Iris pigment epithelial cell (primary cell): ENCODE measurements at regions not wholly inside any gene's neighbourhood (a gene's known extent, or its start where the extent isn't known, plus 50 kb on each side); places are given as distances from the start of the nearest gene placed in this dataset.
"Not testable (repeated sequence)": the region's sequence is repeated elsewhere in the genome, so short reads cannot be mapped to it uniquely, and the experiment has no call there.

ENCODE experiments used
- DNase-seq: peaks from one replicate; pipeline ENCODE4 v3.0.0-alpha.2; 2011; ENCODE audit warnings: low read depth

DNA sequence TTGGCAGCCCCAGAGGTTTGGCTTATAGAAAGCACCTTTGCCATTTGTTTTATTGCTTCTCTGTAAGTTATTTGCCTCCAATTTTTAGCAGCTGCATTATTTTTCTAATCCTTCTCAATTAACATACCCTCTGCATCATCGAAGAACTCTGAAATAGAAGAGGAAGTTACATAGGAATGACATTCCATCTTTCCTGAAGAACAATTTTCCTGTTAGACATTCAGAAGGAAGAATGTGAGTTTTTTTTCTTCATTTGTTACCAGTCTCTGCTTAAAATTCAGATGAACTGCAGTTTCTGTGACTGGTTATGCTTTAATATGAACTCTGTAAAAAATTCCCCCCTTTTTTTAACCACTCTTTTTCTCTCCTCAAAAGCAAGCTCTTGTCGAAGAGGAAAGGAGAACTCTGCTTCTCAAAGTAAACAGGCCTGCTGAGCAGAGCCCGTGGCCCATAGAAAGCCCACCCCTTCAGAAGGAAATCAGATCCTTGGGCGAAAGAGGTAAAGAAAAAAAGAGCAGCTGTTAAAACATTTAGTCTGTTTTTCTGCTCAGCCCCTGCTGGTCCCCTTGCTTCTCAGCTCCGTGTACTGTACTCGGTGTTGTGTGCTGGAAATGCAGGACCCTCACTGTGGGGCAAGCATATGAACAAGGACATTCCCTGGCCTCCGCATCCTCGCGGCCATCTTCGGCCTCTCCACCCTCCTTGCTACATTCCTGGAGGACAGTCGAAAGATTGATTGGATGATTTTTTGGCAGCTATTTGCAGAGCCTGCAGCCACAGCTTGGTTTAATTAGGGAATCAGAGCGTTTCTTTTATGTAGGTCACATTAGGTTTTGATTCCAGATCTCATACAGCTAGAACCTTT, 164.4 kb upstream of the LRIG3 start:
- DNase-seq, result peak; percentile 63

DNA sequence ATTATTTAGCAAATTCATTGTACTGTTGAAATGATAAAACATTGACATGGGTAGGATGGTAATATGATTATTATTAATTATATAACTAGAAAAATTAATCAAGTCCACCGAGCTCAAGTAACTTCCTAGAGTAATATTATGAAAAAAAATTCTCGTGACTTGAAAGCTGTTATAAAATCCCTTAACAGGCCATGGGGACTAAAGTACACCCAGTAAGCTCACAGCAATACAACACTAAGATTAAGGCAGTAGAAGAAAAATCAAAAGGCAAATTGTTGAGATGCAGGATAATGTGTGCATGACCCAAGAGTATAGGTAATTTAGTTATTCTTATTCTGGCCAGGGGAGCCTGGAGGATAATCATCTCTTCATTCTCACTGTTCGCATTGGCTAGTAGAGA, 162.6 kb upstream of the LRIG3 start:
- no peak for DNase-seq

DNA sequence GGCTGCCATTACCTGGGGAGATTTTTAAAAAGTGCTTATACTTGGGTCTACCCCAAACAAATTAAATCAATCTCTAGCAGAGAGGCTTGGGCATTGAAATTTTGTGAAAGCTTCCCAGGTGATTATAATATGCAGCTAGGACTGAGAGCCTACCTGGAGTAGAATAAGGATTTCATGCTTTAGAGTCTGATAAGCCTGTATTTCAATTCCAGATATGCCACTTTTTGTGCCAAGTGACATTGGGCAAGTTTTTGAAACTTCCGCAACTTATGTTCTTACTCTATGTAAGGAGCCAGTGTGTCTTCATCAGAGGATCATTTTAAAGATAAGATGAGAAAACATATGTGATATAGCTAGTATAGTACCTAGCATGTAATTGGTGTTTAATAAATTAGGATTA, 159.8 kb upstream of the LRIG3 start:
- no peak for DNase-seq

DNA sequence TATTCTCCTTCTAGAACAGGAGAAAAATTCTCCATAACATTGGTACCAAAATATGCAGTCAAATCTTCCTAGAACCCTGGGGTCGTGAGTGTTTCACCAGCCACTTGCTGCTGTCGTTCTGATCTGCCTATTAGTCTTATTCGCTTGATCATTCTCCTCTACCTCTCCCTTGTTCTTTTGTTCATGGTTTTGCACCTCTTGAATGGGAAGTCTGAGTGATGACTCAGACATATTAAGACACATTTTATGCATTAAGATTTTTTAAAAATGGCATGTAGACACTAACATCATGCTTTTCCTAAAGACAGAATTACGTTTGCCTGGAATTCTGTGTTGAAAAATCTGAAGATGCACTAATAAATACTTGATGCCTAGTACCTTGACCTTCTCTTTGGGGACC, 159.2 kb upstream of the LRIG3 start:
- peak; percentile 38 for DNase-seq

DNA sequence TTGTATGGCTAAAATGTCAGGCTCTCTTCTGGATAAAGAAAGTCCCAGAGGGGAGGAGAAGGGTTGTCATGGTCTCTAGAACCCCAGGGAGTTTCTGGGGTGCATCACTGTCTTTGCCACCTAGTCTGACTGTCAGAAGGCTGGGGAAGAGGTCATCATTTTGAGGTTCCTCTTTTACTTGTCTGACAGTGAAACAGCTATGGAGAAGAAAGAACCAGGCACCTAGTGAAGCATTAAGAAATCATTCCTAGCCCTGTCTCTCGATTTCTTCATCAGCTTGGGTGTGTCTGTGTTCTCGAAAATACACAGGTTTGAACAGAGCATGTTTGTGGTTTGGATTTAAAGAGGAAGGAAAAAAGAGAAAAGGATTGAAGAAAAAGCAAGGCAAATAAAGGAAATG, 158.7 kb upstream of the LRIG3 start:
- peak; percentile 59 for DNase-seq

DNA sequence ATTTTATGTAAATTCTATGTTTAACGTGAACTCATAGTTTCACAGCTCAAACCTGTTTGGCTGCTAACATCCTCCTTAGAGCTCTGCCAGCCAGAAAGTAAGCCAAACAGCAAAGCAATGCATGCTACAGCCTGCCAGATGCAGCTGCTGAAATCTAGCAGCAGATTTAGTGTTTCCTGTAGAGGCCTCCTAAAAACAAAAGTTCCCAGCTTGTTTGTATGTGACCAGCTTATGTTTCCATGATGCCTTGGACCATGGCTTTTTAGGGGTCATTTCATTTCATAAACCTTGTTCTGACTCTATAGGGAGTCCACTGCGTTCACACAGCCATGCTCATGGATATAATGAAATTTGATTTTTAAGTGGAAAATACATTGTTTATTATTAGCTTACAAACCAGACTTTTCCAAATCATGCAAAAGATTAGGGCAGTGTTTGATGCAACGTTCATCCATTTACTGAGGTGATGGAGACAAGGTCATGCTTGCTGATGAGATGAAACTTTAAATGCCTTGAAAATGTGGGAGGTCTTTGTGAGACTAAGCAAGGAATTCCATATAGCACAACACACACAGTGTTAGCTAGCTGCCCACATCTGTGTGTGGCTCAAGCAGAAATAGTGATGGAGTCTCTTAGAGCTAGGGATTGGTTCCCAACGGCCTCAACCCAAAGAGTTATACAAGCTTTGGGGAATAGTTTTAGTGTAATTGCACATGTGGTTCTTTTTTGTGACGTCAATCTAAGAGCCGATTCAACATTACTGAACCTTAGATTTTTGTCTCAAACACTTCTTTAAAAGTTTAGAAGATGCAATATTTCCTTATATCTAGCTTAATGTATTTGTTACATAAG, 157.5 kb upstream of the LRIG3 start:
- no peak for DNase-seq

DNA sequence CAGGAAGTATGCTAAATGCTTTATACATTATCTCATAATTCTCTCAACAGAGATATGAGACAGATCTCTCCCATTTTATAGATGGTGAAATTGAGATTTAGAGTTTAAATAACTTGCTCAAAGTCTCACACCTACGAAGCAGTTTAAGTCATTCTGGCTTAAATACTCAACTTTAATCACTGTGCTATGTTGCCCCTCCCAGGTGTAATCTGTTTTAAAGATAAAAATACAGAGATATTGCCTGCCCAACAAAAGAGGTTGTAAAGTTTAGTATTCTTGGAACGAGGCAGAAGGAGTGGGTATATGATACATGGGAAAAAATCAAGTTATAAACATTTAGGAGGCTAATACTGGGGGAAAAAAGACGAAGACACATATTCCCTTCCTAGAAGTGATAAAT, 156.8 kb upstream of the LRIG3 start:
- DNase-seq, result no peak

DNA sequence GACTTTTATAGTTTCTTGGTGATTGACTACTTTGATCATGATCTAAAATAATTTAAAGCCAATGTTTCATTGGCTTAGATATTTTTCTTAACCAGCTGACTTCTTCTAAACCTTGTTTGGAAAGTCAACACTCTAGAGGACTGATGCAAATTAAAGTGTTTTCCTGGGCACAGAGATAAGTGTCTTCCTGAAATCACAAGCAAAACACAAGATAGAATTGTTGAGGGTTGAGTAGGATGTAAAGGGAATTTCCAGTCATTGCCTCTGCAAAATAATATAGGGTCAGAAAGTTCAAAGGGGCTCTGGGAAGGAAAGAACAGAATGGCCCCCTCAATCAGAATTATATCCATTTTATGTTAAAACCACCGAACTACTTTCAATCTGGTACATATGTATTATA, 156.3 kb upstream of the LRIG3 start:
- no peak for DNase-seq

DNA sequence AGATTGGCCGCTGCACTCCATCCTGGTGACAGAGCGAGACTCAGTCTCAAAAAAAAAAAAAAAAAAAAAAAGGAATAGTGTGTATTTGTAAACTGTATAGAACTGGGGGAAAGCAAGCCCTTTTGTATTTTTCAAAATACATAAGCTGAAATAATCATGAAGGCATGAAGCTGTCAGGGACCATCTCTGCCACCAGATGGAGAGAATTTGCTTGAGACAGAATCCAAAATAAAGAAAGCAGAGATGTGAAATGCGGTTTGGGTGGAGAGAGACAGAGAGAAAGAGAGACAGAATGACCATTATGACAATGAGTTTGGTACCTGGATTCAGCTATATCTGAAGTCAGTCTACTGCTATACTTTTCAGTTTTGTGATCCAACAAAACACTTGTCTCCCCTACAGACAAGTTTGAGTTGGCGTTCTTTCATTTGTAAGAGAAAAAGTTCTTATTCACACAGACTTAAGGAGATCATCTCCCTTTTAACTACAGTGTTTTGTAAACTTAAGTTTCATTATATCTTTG, 155.7 kb upstream of the LRIG3 start:
- DNase-seq, result no peak

DNA sequence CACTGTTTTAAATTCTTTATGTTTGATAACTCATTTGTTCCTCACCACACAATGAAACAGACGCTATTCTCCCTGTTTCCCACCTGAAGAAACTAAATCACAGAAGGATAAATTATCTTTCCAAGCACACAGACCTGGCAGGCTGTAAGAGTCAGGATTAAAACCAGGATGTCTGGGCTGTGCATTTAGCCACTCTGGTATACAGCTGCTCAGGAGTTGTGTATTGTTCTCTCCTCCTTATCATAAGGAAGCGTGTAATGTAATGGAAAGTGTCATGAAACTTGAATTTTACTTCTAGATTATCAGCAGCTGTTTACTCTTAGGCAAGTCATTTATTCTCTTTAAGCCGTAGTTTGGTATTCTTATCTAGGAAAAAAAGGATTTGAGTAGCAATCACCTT, 154.8 kb upstream of the LRIG3 start:
- DNase-seq, result no peak

DNA sequence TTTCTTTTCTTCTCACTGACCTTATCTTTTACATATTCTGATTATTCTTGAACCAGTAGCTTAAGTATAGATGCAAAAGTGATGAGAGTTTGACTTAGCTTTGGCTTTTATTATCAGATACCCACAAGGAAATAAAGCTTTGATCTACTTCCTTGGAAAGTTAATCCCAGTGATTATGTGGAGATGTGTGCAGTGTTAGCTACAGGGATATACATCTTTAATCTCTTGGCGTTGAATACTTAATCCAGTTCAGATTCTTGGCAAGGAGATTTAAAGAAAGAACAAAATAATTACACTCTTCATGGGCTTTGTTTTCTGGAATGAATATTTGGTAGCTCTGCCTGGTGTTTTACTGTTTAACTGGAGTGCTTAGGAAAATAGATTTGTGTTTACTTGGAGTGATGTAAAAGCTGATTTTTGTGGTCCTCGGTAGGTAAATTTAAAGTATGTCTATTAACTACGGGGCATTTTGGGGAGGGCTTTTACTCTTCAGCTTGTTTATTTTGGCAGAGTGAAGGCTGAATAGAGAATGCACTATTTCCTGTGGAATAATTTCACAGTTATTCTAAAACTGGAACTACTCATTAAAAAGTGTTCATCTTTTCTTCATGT, 150.1 kb upstream of the LRIG3 start:
- DNase-seq, result peak; percentile 36

DNA sequence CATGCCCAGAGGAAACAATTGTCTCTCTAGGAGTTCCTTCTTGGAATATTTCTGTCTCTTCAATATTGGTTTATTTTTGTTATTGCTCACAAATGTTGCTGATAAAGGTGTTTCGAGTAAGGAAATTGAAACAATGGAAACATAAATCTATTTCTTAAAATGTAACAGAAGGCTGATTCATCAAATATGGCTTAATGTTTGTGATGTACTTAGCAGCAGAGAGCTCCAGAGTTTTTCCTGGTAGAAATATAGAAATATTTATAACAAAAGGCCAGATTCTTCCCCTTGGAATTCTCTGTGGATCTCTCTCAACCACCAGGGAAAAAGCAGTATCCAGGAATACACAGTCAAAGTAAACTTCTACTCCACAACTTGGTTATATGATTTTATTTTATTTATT, 149.2 kb upstream of the LRIG3 start:
- no peak for DNase-seq

DNA sequence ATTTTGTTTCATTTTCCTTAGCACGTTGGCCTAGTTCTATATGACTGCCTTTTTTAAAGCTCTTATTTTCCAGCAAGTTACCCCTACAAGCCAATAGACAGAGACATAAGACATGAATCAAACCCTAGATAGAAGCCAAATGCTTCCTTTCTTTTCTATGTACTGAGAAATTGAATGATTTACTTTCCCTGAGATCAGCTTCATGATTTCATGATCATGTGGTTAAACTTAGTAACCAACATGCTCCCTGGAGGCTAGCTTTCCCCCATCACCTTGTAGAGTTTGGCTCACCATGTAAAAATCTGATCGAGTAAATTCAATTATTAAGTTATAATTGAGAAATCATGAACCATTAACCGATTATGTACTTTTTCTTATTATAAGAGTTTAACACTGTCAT, 148.1 kb upstream of the LRIG3 start:
- DNase-seq, result no peak

DNA sequence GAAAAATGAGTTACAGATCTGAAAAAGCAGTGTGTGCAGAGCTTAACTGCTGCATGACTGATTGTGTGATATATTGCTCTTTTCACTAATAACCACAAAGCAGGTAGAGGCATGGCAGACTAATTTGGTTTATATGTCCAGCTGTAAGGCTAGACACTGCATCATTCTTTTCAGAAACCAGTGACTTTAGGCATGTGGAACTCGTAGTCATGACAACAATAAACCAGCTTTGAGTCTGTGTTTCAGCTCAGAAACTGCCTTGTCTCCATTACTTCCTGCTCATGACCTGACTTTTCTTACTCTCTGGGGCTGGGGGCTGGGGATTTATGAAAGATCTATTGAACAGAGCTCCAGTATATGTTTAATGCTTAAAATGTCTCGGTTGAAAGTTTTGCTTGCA, 146.8 kb upstream of the LRIG3 start:
- DNase-seq, result peak; percentile 85

DNA sequence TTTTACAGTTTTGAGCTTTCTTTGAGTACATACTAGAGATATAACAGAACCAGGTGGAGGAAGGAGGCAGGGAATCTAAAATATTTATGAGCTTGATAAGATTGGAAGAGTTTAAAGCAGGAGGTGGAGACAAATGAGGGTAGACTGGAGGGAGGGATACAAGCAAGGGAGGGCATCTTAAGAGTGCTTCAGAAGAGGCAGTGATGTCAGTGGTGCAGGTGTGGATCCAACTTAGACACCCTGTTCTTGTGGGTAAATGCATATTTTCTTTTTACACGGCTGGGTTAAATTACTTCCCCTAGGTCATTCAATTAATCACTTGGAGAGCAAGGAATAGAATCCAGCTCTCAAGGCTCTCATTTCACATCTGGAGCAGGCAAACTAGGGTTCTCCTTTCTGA, 146.1 kb upstream of the LRIG3 start:
- no peak for DNase-seq

DNA sequence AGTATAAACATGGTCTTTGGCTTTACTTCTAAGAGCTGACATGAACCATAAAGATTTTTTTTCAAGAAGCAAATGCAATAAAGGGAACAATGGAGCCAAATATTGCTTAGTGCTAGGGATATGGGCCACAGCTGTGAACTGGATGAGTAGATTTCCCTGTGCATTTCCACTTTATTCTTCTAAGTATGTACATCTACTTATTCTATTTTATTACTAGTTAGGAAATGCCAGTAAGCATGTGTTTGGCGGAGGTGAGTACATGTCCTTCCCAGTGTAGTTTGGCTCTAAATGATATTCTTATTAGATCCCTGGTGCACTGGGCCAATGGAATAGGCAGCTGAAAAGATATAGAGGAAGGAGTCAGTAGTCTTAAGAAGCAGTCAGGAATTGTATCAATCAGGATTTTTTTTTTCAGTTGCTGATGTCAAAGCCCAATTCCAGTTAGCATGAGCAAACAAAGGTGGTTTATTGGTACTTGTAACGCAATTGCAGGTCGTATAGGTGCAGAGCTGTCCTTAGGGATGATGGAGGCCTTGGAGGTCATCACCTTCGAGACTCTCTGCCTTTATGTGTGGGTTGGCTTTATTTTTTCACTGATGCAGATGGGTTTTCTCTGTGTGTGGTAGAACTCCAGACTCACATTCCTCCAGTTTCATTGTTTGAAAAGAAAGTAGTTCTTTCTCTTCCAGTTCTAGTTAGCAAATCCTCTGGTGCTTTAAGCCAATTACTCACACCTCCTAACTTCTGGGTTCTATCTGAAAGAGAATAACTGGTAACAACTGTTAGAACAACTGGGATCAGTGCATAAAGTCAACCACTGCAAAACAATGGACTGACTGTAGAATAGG, 139.0 kb upstream of the LRIG3 start:
- DNase-seq, result no peak

DNA sequence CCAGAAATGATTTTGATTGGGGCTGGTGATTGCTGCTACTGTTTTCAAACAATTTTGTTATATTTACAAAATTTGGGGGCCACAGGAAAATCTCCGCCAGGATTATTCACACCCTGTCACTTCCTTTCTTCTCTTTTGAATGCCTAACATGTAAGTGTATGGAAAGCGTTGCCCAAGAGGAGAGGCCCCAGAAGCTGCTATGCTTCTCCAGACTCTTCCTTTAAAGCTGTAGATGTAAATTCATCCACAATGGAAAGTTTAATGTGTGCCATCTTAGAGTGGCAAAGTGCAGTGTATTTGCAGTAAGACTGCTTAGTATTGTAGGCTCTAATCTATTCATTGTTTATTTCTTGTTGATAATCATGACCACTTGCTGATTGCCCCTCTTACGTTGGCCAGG, 136.7 kb upstream of the LRIG3 start:
- peak; percentile 67 for DNase-seq

DNA sequence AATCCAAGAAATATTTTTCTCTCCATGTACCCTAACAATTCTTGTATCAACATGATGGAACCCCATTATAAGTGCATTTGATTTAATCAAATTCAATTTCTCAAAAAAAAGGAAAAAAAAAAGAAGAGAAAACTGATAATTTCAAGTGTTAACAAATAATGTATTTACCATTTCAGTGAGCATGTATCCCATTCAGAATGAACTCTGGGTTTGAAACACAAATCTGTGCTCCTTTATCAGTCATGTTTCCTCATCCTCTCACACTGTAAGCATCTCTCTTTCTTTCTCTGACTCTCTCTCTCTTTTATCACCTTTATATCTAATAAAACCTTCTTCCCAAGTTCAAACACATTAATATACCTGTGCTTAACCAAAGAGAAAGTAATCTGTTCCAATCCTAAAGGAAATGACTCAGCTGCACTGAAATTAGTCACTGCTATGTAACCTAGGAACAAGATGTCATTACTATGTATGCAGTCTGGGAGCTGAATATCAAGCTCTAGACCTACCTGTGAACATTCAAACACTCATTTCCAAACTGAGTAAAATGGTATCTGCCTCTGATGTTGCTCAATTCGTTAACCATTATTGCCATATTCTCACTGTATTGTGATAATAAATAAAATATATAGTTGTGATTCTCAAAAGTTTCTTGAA, 135.0 kb upstream of the LRIG3 start:
- DNase-seq, result peak; percentile 90

DNA sequence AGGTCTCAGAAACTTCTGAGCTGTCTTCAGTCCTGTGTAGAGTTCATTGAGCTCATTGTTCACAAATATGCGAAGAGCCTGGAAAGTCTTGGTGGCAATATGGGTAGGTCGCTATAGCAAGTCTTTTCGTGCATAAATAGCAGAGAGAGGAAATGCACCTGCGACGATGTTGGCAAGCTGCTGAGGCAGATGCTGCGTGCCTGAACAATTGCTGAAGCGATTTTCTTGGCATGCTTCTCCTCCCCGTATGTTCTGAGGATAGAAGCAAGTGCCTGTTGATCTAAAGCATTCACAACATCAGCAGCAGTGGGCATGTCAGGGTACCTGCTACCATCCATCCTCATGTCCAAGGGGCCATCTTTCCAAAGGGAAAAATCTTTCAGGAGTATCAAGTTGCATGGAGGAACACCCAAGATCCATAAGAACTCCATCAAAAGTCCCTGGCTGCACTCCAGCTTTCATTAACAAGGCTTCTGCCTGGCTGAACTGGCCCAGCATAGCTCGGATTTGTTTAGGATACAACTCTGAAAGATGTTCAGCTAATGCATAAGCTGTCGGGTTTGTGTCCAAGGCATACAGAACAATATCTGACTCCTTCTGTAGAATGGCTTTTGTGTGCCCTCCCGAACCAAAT, 133.1 kb upstream of the LRIG3 start:
- DNase-seq, result not testable (repeated sequence)

DNA sequence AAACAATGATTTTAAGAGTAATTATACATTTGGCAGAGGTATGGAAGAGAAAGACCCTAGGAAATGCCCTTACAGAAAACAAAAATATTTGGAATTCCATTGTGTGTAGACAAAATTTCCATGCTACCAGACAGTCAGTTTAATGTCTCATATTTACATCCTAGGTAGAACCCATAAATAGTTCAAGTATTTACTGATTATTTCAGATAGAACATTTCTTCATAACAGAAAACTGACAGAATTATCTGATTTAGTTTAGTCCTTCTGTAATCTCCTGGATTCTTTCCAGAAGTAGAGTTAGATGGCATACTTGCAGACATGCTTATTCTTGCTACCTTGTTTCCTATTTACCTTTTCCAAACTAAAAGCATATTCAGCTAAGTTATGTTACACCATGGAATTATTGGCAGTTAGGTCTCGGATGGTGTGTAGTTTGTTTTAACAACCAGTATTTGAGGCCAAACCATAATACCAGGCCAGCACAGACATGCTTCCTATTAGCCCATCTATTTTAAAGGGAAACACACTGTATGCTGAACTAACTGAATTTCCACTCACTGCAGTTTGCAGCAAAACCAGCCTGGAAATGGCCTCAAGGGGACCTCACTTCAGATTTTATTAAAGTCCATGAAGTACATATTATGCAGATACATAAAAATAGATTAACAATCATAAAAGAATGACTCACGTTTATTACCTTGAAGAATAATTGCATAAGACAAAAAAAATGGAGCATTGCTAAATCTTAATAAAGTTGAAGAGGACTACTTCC, 126.6 kb upstream of the LRIG3 start:
- peak; percentile 38 for DNase-seq
